H1 (cell line): ENCODE measurements at regions not wholly inside any gene's neighbourhood (a gene's known extent, or its start where the extent isn't known, plus 50 kb on each side); places are given as distances from the start of the nearest gene placed in this dataset.

Experiments
- CHD7 ChIP-seq: fragments of 300-600 bp; sonication (generic); IDR thresholded peaks from 2 replicates; pipeline ENCODE4 v1.7.1; 2012; ENCODE audit warnings: low read length, moderate library complexity, mild to moderate bottlenecking, inconsistent platforms; ENCODE audit not compliant: insufficient replicate concordance
- SIN3A ChIP-seq, 2 experiments: IDR thresholded peaks in 1 of 2; conservative IDR thresholded peaks in 1 of 2; 2 replicates each; pipeline ENCODE4 v1.6.1; 2011 to 2012; ENCODE audit warnings: low read length in 2 of 2, improper control_type of control experiment in 1 of 2, low read depth in 1 of 2, mild to moderate bottlenecking in 1 of 2
- TAF7 ChIP-seq: optimal IDR thresholded peaks from 2 replicates; pipeline ENCODE3; 2011; ENCODE audit warnings: low read depth, mild to moderate bottlenecking, inconsistent platforms, low read length, moderate library complexity, borderline replicate concordance

- no peak for TF ChIP-seq SIN3A (conservative IDR thresholded peaks at IDR 0.05 in 1 of 2, IDR thresholded peaks at IDR 0.05 in 1 of 2; ENCODE audit: low read depth in 1 of 2, low read length in 2 of 2)
- TF ChIP-seq TAF7 = no peak
- no peak for TF ChIP-seq CHD7
- TF ChIP-seq, all 59 proteins: peak for 0
Observed at GRCh38 chr16:85195900-85196772, 83.9 kb upstream of the CIBAR2 start (continued).
